Muscle layer of duodenum (tissue), 2 donors: ENCODE measurements at regions not wholly inside any gene's neighbourhood (a gene's known extent, or its start where the extent isn't known, plus 50 kb on each side); places are given as distances from the start of the nearest gene placed in this dataset.
"Not testable (repeated sequence)": the region's sequence is repeated elsewhere in the genome, so short reads cannot be mapped to it uniquely, and the experiment has no call there.

Experiments used
- H3K27ac ChIP-seq: one replicate; pipeline ENCODE4 v1.7.0; 2013; ENCODE audit warnings: mild to moderate bottlenecking, low read length
- H3K27me3 ChIP-seq: one replicate; pipeline ENCODE4 v1.7.0; 2013; ENCODE audit warnings: low read depth, mild to moderate bottlenecking, control low read depth, low read length
- H3K36me3 ChIP-seq, 2 donors: one replicate each; pipeline ENCODE4 v1.7.0; 2013; ENCODE audit warnings: low read length in 2 of 2, control low read depth in 1 of 2, mild to moderate bottlenecking in 1 of 2; ENCODE audit not compliant: insufficient read depth in 2 of 2, control insufficient read depth in 1 of 2
- H3K4me1 ChIP-seq, 2 donors: one replicate each; pipeline ENCODE4 v1.7.0; 2013; ENCODE audit warnings: low read length in 2 of 2, mild to moderate bottlenecking in 2 of 2, control low read depth in 1 of 2, moderate library complexity in 1 of 2; ENCODE audit not compliant: insufficient read depth in 2 of 2, control insufficient read depth in 1 of 2
- H3K4me3 ChIP-seq, 2 donors: one replicate each; pipeline ENCODE4 v1.7.0; 2013; ENCODE audit warnings: low read length in 2 of 2, low read depth in 1 of 2, mild to moderate bottlenecking in 1 of 2
- H3K9me3 ChIP-seq, 2 donors: one replicate each; pipeline ENCODE4 v1.7.0; 2013; ENCODE audit warnings: low read length in 2 of 2, control low read depth in 1 of 2, mild to moderate bottlenecking in 1 of 2; ENCODE audit not compliant: control insufficient read depth in 1 of 2
- donor health status: healthy.

DNA sequence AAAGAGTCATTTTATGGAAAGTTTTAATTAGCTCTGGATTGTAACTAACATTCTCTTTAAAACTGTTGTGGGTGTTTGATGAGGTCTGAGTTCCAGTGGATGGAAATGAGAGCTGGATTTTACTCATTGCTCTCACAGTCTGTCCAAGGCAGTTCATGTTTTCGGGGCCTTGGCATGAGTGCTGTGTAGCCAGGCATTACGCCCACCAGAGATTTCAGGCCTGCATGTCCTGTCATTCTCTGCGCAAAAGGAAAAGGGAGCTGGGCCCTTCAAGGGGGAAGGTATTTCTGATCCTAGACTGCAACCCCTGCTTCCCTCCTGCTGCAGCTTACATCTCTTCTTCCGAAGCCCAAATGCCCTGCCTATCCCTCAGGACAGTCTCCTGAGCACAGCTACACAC is 499.6 kb upstream of the TRPC7 start:
- H3K27ac ChIP-seq: no peak overlapping the region

DNA sequence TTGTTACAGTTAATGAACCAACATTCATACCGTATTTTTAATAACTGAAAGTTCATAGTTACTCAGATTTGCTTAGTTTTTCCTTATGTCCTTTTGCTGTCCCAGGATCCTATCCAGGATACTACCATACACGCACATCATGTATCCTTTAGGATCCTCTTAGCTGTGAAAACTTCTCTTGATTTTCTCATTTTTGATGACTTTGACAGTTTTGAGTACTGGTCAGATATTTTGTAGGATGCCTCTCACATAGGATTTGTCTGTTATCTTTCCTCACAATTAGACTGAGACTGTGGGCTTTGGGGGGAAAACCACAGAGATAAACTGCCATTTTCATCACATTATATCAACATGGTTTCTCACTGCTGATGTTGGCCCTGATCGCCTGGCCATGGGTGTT is 491.3 kb upstream of the TRPC7 start:
- no peaks in the 10 kb centered on the region for H3K36me3 ChIP-seq
- peaks cover 0 to 4% of the 10 kb centered on the region in 2 donors for H3K9me3 ChIP-seq

More for the DNA sequence above, 499.6 kb upstream of the TRPC7 start:
- no peaks in the 10 kb centered on the region for H3K9me3 ChIP-seq
- no peaks in the 10 kb centered on the region for H3K36me3 ChIP-seq
- H3K27me3 ChIP-seq: no peaks in the 10 kb centered on the region
- H3K4me3 ChIP-seq: no peak overlapping the region
- no peaks in the 10 kb centered on the region for H3K4me1 ChIP-seq

DNA sequence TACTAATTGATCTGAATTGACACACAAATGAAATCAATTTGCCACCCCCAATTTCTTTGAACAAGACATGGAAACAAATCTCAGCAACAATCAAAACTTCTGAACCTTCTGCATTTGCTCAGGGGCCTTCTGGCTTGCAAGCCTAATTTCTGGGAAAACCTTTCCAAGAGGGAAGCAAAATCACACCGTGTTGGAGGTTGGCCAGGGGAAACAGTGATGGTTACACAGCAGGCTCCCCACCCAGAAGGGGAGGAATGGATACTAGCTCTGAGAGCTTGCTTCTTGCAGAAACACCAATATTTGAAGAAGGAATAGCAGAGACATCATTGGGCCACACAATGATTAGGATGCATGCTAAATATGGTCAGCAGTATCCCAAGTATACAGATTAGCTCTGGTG is 488.6 kb upstream of the TRPC7 start:
- Histone ChIP-seq H3K4me1 (no peaks in the 10 kb centered on the region), H3K27ac (no peak overlapping the region), H3K27me3 (no peaks in the 10 kb centered on the region)

More for the DNA sequence above, 491.3 kb upstream of the TRPC7 start:
- H3K27ac ChIP-seq: no peak overlapping the region
- no peaks in the 10 kb centered on the region for H3K27me3 ChIP-seq
- no peak overlapping the region for H3K4me3 ChIP-seq
- H3K4me1 ChIP-seq: no peaks in the 10 kb centered on the region

DNA sequence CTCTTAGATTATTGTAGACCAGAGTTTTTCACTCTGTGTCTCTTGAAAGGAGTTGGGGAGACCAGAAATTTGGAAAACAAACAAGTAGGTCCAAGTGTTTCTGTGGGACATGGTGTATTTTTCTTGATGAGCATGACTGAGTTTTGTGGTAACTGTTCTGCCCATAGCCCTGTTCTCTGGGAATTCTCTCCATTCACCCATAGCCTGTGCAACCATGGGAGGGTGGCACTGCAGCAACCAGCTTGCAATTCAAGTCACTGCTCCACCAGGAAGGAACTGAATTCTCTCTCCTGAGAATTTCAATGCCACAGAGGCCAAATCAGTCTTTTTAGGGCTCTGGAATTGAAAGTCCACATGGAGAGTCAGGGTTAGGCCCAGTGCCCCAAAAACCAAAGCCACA is 475.3 kb upstream of the TRPC7 start:
- no peaks in the 10 kb centered on the region for H3K27me3 ChIP-seq

More for the DNA sequence above, 488.6 kb upstream of the TRPC7 start:
- H3K36me3 ChIP-seq: no peaks in the 10 kb centered on the region
- peaks cover 0 to 10% of the 10 kb centered on the region in 2 donors for H3K9me3 ChIP-seq
- H3K4me3 ChIP-seq: no peak overlapping the region

DNA sequence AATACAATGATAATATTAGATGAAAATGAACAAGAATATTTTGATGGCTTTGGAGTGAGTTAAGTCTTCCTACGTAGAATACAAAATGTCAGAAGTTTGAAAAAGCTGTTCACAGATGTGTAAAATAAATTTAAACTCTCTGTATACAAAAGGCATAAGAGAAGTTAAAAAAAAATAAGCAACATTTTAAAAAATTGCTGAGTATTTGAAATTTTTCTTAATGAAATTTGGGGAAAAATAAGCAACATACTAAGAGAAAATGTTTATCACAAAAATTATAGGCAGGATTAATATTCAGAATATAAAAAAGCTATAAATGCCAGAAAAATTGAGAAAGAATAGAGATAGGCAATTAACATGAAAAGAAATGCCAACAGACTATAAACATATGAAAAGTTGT is 470.7 kb upstream of the TRPC7 start:
- Histone ChIP-seq H3K27me3 (no peaks in the 10 kb centered on the region), H3K36me3 (no peaks in the 10 kb centered on the region), H3K4me3 (no peak overlapping the region), H3K27ac (no peak overlapping the region), H3K4me1 (no peaks in the 10 kb centered on the region), H3K9me3 (no peaks in the 10 kb centered on the region)

More for the DNA sequence above, 475.3 kb upstream of the TRPC7 start:
- H3K4me3 ChIP-seq: no peak overlapping the region
- no peaks in the 10 kb centered on the region for H3K4me1 ChIP-seq
- H3K9me3 ChIP-seq: no peaks in the 10 kb centered on the region
- H3K27ac ChIP-seq: no peak overlapping the region
- H3K36me3 ChIP-seq: no peaks in the 10 kb centered on the region

DNA sequence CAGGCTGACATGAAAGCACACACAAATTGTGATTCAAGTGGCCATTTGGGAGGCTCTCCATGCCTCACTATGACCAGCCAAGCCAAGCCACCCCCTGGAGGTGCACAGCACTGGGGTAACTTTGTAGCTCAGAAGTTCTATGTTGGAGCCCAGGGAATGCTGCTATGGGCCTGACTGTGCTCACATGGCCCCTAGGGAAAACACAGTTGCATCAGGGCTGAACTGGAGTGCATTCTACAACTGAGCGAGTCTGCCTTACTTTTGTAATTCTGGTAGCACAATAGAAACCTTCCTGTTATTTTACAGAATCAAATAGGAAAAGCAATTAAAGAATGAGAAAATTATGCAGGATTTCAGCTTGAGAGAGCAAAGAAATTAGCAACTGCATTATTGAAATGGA is 455.5 kb upstream of the TRPC7 start:
- Histone ChIP-seq H3K27ac (no peak overlapping the region), H3K4me3 (no peak overlapping the region), H3K9me3 (no peaks in the 10 kb centered on the region), H3K36me3 (no peaks in the 10 kb centered on the region), H3K27me3 (no peaks in the 10 kb centered on the region), H3K4me1 (no peaks in the 10 kb centered on the region)

DNA sequence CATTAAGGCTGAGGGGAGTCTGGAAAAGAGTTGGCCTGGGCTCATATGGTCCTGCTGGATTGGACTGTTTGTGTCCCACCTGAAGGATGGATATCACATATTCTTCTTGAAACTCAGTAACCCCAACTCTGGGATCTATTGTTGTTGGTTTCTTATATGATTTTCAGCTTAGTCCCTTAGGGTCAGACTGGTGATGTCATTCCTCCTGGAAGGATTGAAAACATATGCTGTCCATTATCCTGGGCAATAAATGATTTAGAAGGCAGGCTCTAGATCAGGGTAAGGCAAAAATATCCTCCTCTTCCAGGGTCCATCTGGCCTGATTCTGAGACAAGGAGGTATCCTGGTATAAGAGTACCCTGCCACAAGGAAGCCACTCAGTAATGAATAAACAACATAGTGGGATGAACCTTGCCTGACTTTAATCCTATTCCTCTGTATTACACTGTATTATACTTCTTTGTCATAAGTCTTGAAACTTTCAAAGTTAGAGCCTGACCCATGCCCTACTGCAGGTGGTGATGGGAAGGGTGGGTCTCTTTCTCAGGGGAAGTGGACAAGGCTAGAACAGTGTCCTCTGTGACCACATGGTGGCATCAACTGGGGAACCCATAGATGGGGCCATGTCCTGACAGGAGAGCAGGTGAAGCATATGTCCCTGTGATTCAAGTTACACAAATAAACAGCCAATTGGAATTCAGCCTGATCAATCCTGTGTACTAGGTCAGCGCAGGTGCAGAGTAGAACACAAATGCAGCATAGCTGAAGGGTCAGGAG is 454.4 kb upstream of the TRPC7 start:
- no peaks in the 10 kb centered on the region for H3K9me3 ChIP-seq
- no peak overlapping the region for H3K27ac ChIP-seq
- no peaks in the 10 kb centered on the region for H3K4me1 ChIP-seq
- no peak overlapping the region for H3K4me3 ChIP-seq
- H3K27me3 ChIP-seq: no peaks in the 10 kb centered on the region
- H3K36me3 ChIP-seq: no peaks in the 10 kb centered on the region

DNA sequence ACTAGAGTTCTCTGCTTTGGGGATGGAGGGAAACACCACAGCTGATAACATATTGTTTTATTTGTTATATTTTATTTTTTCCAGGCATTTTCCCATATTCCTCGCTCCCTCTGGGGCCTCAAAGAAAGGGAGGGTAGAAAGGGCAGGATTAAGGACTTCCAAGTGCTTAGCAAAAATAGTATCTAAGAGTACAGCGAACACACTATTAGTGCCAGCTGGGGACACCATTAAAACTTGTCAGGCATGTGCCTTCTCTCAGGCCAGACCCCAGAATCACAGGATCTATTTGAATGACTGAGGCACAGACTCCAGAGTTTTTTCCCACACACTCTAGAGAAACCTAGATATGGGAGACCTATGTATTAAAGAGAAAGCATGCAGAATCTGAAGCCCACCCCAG is 451.0 kb upstream of the TRPC7 start:
- H3K36me3 ChIP-seq: no peaks in the 10 kb centered on the region
- H3K27ac ChIP-seq: no peak overlapping the region
- H3K4me1 ChIP-seq: no peaks in the 10 kb centered on the region
- no peaks in the 10 kb centered on the region for H3K27me3 ChIP-seq
- H3K9me3 ChIP-seq: no peaks in the 10 kb centered on the region
- no peak overlapping the region for H3K4me3 ChIP-seq

DNA sequence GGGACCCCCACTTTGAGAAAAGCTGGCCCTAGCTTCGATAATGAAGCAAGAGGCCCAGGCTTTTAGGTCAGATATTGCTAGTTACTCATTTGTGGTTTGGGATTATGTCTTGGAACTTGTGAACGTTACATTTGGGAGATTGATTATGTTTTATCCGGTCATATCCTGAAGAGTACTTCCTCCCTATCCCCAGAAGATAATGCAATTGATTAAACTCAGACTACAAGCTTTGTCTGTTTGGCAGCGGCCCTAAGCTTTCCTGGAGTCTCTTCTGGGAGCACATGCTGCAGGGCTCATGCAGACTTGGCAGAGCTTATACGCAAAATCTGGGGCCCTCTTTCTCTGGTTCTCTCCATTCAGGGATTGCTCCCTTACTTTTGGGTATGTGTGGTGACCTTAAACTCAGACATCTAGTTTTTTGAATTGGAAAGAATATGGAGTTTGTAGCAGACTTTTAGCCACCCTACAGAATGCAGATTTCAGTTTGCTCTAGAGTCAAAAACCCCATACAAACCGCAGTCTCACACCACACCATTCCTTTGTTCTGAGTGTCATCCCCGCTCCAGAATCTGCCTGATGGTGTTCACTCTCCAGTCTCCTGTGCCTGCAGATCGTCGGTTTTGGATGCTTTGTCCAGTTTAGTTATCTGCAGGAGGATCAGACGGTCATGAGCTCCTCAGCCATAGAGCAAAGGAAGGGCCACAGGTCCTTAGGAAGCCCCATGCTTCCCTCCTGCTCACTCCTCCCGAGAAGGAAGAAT is 449.5 kb upstream of the TRPC7 start:
- Histone ChIP-seq H3K27me3 (no peaks in the 10 kb centered on the region), H3K4me1 (no peaks in the 10 kb centered on the region), H3K27ac (no peak overlapping the region), H3K9me3 (no peaks in the 10 kb centered on the region), H3K36me3 (no peaks in the 10 kb centered on the region), H3K4me3 (no peak overlapping the region)

DNA sequence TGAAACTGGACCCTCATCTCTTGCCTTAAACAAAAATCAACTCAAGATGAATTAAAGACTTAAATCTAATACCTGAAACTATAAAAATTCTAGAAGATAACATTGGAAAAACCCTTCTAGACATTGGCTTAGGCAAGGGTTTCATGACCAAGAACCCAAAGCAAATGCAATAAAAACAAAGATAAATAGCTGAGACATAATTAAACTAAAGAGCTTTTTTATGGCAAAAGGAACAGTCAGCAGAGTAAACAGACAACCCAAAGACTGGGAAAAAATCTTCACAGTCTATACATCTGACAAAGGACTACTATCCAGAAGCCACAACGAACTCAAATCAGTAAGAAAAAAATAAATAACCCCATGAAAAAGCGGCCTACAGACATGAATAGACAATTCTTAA is 446.9 kb upstream of the TRPC7 start:
- not testable (repeated sequence) for H3K4me3 ChIP-seq

DNA sequence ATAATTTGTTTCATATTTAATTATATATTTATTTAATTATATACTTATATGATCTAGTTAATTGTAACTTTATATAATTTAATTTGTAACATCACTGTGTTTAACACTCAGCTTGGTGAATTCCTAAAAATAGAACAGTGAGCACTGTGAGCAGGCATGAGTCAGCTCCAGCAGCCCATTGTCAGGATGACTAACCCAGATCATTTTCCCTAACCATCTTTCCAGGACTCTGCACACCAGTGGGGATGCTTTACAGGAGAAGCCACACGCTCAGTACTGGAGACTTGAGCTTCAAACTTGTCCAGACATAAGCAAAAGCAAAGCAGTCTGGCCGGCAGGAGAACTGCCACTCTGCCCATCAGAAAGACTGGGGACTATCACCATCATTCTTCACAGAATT is 446.2 kb upstream of the TRPC7 start:
- Histone ChIP-seq H3K4me3 (no peak overlapping the region), H3K27ac (no peak overlapping the region), H3K9me3 (no peaks in the 10 kb centered on the region), H3K36me3 (no peaks in the 10 kb centered on the region), H3K4me1 (no peaks in the 10 kb centered on the region), H3K27me3 (no peaks in the 10 kb centered on the region)

More for the DNA sequence above, 446.9 kb upstream of the TRPC7 start:
- H3K9me3 ChIP-seq, H3K27ac ChIP-seq, H3K36me3 ChIP-seq, H3K27me3 ChIP-seq, H3K4me1 ChIP-seq: not testable (repeated sequence)
